Thoracic aorta (tissue), 2 donors: ENCODE measurements at regions not wholly inside any gene's neighbourhood (a gene's known extent, or its start where the extent isn't known, plus 50 kb on each side); places are given as distances from the start of the nearest gene placed in this dataset.

Experiments used
- ATAC-seq: fragments of 150-250 bp; one replicate; pipeline ENCODE4 v1.8.0; 2017; ENCODE audit warnings: low read depth; ENCODE audit not compliant: insufficient number of reproducible peaks, low FRiP score
- DNase-seq: peaks from one replicate; pipeline ENCODE4 v3.0.0-alpha.2; 2020; ENCODE audit warnings: low spot score
- H3K27ac ChIP-seq, 2 donors: fragments of 200-600 bp; sonication (generic); 1 replicate in 1 of 2; 2 replicates in 1 of 2; pipeline ENCODE4 v1.5.1; 2016; ENCODE audit warnings: mild to moderate bottlenecking in 2 of 2, moderate library complexity in 2 of 2
- H3K27me3 ChIP-seq: fragments of 200-600 bp; sonication (generic); replicated peaks from 2 replicates; pipeline ENCODE4 v1.6.0; 2016; ENCODE audit warnings: mild to moderate bottlenecking; ENCODE audit not compliant: insufficient read depth
- H3K36me3 ChIP-seq: fragments of 200-600 bp; sonication (generic); one replicate; pipeline ENCODE4 v1.5.1; 2016
- H3K4me1 ChIP-seq, 2 donors: fragments of 200-600 bp; sonication (generic); 1 replicate in 1 of 2; 2 replicates in 1 of 2; pipeline versions ENCODE4 v1.5.1 to v1.6.0; 2016; ENCODE audit warnings: low read depth in 2 of 2, mild to moderate bottlenecking in 1 of 2; ENCODE audit not compliant: control insufficient read depth in 1 of 2
- H3K4me3 ChIP-seq: fragments of 200-600 bp; sonication (generic); 2 replicates; pipeline ENCODE4 v1.5.1; 2016; ENCODE audit warnings: mild to moderate bottlenecking
- H3K9me3 ChIP-seq: fragments of 200-600 bp; sonication (generic); 2 replicates; pipeline ENCODE4 v1.5.1; 2016
- CTCF ChIP-seq: fragments of 200-600 bp; sonication (generic); IDR thresholded peaks from one replicate; pipeline ENCODE4 v1.5.1; 2019; ENCODE audit warnings: antibody characterized with exemption

DNA sequence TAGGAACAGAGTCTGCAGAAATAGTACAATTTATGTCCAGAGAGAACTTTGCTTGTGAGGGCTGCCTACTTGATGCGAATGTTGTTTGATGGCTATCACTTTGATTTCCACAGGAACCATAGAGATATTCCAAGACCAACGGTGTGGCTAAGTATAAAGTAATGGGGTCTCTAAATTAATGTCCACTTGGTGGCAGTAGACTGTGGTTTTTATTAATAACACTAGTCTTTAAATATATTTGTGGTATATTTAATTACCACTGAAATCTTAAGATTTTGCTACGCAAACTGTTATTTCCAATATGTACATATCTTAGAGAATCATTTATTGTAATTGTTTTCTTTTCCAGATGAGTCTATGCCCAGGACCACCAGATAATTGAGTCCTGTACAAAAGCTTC lies 647.9 kb downstream of the PLA2G4A start:
- H3K27me3 ChIP-seq = no peaks in the 10 kb centered on the region
- H3K36me3 ChIP-seq = no peaks in the 10 kb centered on the region
- no peaks in the 10 kb centered on the region for H3K4me1 ChIP-seq
- H3K4me3 ChIP-seq = no peak overlapping the region
- no peaks in the 10 kb centered on the region for H3K9me3 ChIP-seq
- no peak overlapping the region for H3K27ac ChIP-seq
- ATAC-seq = no peak
- DNase-seq = no peak
- no peak for TF ChIP-seq CTCF

GRCh38 chr1:187477103-187477502 lies 648.4 kb downstream of the PLA2G4A start:
- no peaks in the 10 kb centered on the region for H3K27me3 ChIP-seq
- ATAC-seq (no peak), DNase-seq (no peak)
- H3K27ac ChIP-seq = no peak overlapping the region
- no peaks in the 10 kb centered on the region for H3K36me3 ChIP-seq
- no peak for TF ChIP-seq CTCF
- H3K4me1 ChIP-seq = no peaks in the 10 kb centered on the region
- no peak overlapping the region for H3K4me3 ChIP-seq
- no peaks in the 10 kb centered on the region for H3K9me3 ChIP-seq

DNA sequence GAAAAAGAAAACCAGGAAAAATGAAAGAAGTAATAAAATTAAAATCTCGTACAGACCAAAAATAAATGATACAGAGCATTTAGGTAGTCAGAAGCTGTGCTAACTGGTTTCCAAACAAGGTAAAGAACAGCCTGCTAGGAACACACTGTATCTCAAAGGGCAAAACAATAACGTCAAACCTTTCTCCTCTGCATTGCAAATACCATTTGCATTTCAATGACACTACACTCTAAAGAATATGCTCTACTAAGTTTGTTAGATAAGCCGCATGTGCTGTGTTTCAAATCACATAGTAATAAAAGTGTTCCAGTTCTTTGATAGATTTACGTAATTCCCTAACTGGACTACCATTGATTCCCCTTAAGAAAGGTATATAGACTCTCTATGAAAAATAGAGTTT lies 648.8 kb downstream of the PLA2G4A start:
- H3K4me3 ChIP-seq = no peak overlapping the region
- no peak overlapping the region for H3K27ac ChIP-seq
- no peaks in the 10 kb centered on the region for H3K4me1 ChIP-seq
- H3K36me3 ChIP-seq = no peaks in the 10 kb centered on the region
- TF ChIP-seq CTCF = no peak
- ATAC-seq (no peak), DNase-seq (no peak)
- no peaks in the 10 kb centered on the region for H3K27me3 ChIP-seq
- H3K9me3 ChIP-seq = no peaks in the 10 kb centered on the region

DNA sequence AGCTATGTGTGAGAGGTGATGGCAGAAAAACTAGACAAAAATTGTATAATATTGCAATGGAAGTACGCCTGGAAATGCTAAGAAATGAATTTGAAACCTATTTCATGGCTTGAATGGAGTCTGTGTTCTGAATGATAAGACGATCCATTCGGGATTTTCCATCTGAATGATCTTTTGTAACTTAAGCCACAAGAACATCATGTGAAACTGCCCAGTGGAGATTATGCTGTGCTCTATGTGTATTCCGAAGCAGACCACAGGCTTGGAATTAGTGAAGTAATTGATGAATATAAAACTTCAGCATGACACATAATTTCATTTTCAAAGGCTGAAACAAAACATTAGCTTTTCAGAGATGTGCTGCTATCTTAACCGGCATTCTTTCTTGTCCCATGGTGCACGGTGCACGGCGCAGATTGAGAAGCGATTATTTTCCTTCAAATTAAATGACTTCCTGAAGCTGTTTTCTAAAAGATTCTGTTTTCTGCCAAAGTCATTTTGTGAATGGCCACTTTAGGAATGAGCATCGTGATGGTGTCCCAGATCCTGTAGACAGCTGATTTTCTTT lies 652.9 kb downstream of the PLA2G4A start:
- no peaks in the 10 kb centered on the region for H3K36me3 ChIP-seq
- TF ChIP-seq CTCF = no peak
- no peak overlapping the region for H3K27ac ChIP-seq
- no peaks in the 10 kb centered on the region for H3K9me3 ChIP-seq
- no peak for ATAC-seq
- H3K27me3 ChIP-seq = no peaks in the 10 kb centered on the region
- no peaks in the 10 kb centered on the region for H3K4me1 ChIP-seq
- no peak for DNase-seq
- H3K4me3 ChIP-seq = no peak overlapping the region

DNA sequence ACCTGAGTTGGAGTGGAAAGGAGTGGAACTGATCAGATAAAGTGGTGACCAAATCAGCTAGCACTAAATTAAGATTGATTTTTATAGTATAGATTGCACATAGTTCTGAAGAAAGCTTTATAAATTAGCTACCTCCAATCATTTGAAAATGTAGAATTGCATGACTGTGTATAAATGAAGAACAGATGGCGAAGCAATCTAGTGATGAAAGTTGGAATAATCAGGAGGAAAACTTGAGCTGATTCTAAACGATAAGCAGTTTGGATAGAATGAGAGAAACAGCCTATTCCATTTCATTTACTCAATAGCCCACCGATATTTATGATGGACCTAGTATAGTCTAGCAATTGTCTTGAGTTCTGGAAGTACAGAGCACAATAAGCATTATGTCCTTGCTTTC lies 661.5 kb downstream of the PLA2G4A start:
- DNase-seq = no peak
- no peaks in the 10 kb centered on the region for H3K36me3 ChIP-seq
- H3K27me3 ChIP-seq = no peaks in the 10 kb centered on the region
- H3K4me3 ChIP-seq = no peak overlapping the region
- TF ChIP-seq CTCF = no peak
- no peak for ATAC-seq
- H3K4me1 ChIP-seq = no peaks in the 10 kb centered on the region
- no peaks in the 10 kb centered on the region for H3K9me3 ChIP-seq
- H3K27ac ChIP-seq = no peak overlapping the region
